Suprapubic skin (tissue), 4 donors: ENCODE measurements at regions not wholly inside any gene's neighbourhood (a gene's known extent, or its start where the extent isn't known, plus 50 kb on each side); places are given as distances from the start of the nearest gene placed in this dataset.

Experiments used
- CTCF ChIP-seq, 2 donors: fragments of 200-600 bp in 1 of 2; fragments of 450-650 bp in 1 of 2; sonication (generic) in 1 of 2; IDR thresholded peaks; one replicate each; pipeline ENCODE4 v1.5.1; 2016 to 2019; ENCODE audit warnings: antibody characterized with exemption in 2 of 2, mild to moderate bottlenecking in 1 of 2, moderate library complexity in 1 of 2
- POLR2A ChIP-seq, 2 donors: fragments of 450-650 bp; IDR thresholded peaks; one replicate each; pipeline ENCODE4 v1.6.1; 2017; ENCODE audit warnings: antibody characterized with exemption in 2 of 2, mild to moderate bottlenecking in 2 of 2, moderate library complexity in 2 of 2
- POLR2AphosphoS5 ChIP-seq, 3 donors: sonication (generic); formaldehyde crosslinking; IDR thresholded peaks; one replicate each; pipeline ENCODE4 v1.6.1; 2017; ENCODE audit warnings: antibody characterized with exemption in 3 of 3

GRCh38 chr17:52227926-52228325 lies 69.4 kb upstream of the CA10 start:
- TF ChIP-seq CTCF (IDR thresholded peaks at IDR 0.05) (no peak), POLR2A (IDR thresholded peaks at IDR 0.05) (no peak), POLR2AphosphoS5 (IDR thresholded peaks at IDR 0.05) (no peak)
